Testis (tissue), 2 donors: ENCODE measurements at regions not wholly inside any gene's neighbourhood (a gene's known extent, or its start where the extent isn't known, plus 50 kb on each side); places are given as distances from the start of the nearest gene placed in this dataset.

Experiments
- DNase-seq: peaks from one replicate; pipeline ENCODE4 v3.0.0-alpha.2; 2019
- H3K27ac ChIP-seq, 2 donors: fragments of 200-600 bp; sonication (generic); one replicate each; pipeline ENCODE4 v1.5.1; 2019
- H3K27me3 ChIP-seq: fragments of 200-600 bp; sonication (generic); one replicate; pipeline ENCODE4 v1.5.1; 2019
- H3K36me3 ChIP-seq: fragments of 200-600 bp; sonication (generic); one replicate; pipeline ENCODE4 v1.5.1; 2017; ENCODE audit warnings: low read depth; ENCODE audit errors: missing control alignments
- H3K4me1 ChIP-seq: fragments of 200-600 bp; sonication (generic); one replicate; pipeline ENCODE4 v1.5.1; 2019
- H3K4me3 ChIP-seq, 2 donors: fragments of 200-600 bp; sonication (generic); one replicate each; pipeline ENCODE4 v1.5.1; 2017 to 2019
- H3K9me3 ChIP-seq: fragments of 200-600 bp; sonication (generic); one replicate; pipeline ENCODE4 v1.5.1; 2017
- POLR2A ChIP-seq: fragments of 450-650 bp; IDR thresholded peaks from one replicate; pipeline ENCODE4 v1.6.1; 2017; ENCODE audit warnings: antibody characterized with exemption, mild to moderate bottlenecking, moderate library complexity
- WGBS, 2 donors: methylation state at CpG; one replicate each; pipeline ENCODE4 v1.1.5; 2018; 5-methylcytosine and 5-hydroxymethylcytosine counted together
- intact Hi-C: fragments of 100-400 bp; cut with DNase I; formaldehyde crosslinking; loops from one replicate; pipeline ENCODE4 v1.15.1; 2023; ENCODE audit warnings: low total_unique reads
- TF ChIP-seq, protein P1 (sequence below), 3 experiments: fragments of 450-650 bp in 2 of 3; fragments of 200-600 bp in 1 of 3; sonication (generic) in 1 of 3; IDR thresholded peaks; one replicate each; pipeline ENCODE4 v1.5.1; 2016 to 2019; ENCODE audit warnings: antibody characterized with exemption in 3 of 3, mild to moderate bottlenecking in 2 of 3, moderate library complexity in 1 of 3

DNA sequence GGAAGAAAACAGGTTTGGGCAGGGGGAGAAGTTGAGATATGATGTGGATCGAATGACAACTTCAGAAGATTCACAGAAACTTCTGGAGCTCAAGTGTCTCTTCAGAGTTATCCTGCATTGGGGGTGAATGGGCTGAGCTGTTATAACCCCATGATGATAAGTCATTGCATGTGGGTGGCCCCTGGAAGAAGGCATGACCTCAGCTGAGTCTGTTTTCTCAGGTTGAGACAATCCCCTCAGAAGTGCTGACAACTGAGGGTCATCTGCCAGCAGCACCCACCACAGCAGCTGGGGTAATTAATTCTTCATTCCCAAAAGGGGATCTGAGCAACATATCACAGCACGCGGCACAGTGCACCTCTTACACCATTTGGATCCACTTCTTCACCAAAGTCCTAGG, 138.6 kb upstream of the CAMK1G start:
- TF ChIP-seq, protein P1, sequence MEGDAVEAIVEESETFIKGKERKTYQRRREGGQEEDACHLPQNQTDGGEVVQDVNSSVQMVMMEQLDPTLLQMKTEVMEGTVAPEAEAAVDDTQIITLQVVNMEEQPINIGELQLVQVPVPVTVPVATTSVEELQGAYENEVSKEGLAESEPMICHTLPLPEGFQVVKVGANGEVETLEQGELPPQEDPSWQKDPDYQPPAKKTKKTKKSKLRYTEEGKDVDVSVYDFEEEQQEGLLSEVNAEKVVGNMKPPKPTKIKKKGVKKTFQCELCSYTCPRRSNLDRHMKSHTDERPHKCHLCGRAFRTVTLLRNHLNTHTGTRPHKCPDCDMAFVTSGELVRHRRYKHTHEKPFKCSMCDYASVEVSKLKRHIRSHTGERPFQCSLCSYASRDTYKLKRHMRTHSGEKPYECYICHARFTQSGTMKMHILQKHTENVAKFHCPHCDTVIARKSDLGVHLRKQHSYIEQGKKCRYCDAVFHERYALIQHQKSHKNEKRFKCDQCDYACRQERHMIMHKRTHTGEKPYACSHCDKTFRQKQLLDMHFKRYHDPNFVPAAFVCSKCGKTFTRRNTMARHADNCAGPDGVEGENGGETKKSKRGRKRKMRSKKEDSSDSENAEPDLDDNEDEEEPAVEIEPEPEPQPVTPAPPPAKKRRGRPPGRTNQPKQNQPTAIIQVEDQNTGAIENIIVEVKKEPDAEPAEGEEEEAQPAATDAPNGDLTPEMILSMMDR (IDR thresholded peaks at IDR 0.05): no peak
- TF ChIP-seq POLR2A: no peak
- intact Hi-C loops: no loop called here
- no peak overlapping the region for H3K27ac ChIP-seq
- WGBS, 2 donors: 77 to 86% methylated on average over 3 of the region's 3 CpGs
- no peaks in the 10 kb centered on the region for H3K9me3 ChIP-seq
- H3K4me1 ChIP-seq: no peaks in the 10 kb centered on the region
- H3K4me3 ChIP-seq: no peak overlapping the region
- DNase-seq: no peak
- H3K36me3 ChIP-seq: no peaks in the 10 kb centered on the region
- H3K27me3 ChIP-seq: no peaks in the 10 kb centered on the region

DNA sequence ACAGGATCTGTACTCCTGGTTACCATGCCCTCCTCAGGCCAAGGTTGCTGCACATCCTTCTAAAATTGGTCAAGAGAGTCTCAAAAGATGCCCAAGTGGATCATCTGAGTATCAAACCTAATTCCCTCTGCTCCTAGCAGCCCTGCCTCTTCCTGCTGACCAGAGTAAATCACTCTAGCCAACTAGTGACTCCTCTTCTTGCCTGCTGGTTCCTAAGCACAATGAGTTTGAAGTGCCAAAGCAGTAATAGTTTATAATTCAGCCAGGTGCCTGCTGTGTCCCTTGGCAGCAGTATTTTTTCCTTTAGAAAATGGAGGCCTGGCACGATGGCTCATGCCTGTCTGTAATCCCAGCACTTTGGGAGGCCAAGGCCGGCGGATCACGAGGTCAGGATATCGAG, 137.9 kb upstream of the CAMK1G start:
- H3K9me3 ChIP-seq: no peaks in the 10 kb centered on the region
- DNase-seq: no peak
- no peaks in the 10 kb centered on the region for H3K27me3 ChIP-seq
- intact Hi-C loops: no loop called here
- 80 to 93% methylated on average over 5 of the region's 5 CpGs for WGBS, 2 donors
- H3K4me1 ChIP-seq: no peaks in the 10 kb centered on the region
- no peaks in the 10 kb centered on the region for H3K36me3 ChIP-seq
- H3K27ac ChIP-seq: no peak overlapping the region
- H3K4me3 ChIP-seq: no peak overlapping the region
- TF ChIP-seq, protein P1 (IDR thresholded peaks at IDR 0.05): no peak
- TF ChIP-seq POLR2A: no peak

DNA sequence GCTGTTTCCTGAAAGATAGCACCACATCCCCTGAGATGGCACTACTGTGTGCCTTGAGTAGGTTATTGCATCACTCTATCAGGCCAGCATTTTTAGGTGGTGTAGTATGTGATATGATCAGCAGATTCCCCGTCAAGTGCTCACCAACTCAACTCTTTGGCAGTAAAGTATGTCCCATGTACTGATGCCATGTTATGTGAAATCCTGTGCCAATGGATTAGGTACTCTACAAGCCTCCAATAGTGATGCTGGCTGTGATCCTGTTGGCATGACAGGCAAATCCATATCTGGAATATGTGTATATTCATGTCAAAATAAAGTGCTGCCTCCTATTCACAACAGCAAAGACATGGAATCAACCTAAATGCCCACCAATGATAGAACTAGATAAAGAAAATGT, 137.2 kb upstream of the CAMK1G start:
- DNase-seq: no peak
- H3K4me3 ChIP-seq: no peak overlapping the region
- H3K27me3 ChIP-seq: no peaks in the 10 kb centered on the region
- H3K4me1 ChIP-seq: no peaks in the 10 kb centered on the region
- H3K27ac ChIP-seq: no peak overlapping the region
- H3K36me3 ChIP-seq: no peaks in the 10 kb centered on the region
- no peaks in the 10 kb centered on the region for H3K9me3 ChIP-seq
- no peak for TF ChIP-seq POLR2A
- TF ChIP-seq, protein P1 (IDR thresholded peaks at IDR 0.05): no peak
- intact Hi-C loops: no loop called here
- WGBS, 2 donors: 100% methylated on average over 1 of the region's 1 CpG

DNA sequence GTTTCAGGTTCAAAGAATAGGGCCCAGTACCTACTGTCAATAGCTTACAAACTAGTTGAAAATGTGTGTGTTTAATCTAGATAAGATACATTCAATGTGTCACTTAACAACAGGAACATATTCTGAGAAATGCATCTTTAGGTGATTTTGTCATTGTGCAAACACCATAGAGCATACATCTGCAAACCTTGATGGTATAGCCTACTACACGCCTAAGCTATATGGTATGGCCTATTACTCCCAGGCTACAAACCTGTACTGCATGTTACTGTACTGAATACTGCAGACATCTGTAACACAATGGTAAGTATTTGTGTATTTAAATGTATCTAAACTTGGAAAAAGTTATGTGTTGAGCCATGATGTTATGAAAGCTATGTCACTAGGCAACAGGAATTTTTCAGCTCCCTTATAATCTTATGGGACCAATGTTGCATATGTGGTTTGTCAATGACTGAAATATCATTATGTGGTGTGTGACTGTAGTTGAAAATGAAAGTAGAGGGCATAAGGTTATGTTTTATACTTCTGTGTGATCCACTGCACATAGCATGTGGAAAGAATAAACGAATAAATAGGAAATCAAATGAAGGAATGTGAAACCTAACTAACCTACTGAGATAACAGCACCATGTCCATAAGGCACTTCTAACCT, 129.0 kb upstream of the CAMK1G start:
- Histone ChIP-seq H3K4me3 (no peak overlapping the region), H3K4me1 (no peaks in the 10 kb centered on the region), H3K27ac (no peak overlapping the region), H3K9me3 (no peaks in the 10 kb centered on the region), H3K27me3 (no peaks in the 10 kb centered on the region), H3K36me3 (no peaks in the 10 kb centered on the region)
- TF ChIP-seq, protein P1 (IDR thresholded peaks at IDR 0.05): no peak
- no peak for DNase-seq
- intact Hi-C loops: no loop called here
- WGBS, 2 donors: 46 to 74% methylated on average over 2 of the region's 2 CpGs

DNA sequence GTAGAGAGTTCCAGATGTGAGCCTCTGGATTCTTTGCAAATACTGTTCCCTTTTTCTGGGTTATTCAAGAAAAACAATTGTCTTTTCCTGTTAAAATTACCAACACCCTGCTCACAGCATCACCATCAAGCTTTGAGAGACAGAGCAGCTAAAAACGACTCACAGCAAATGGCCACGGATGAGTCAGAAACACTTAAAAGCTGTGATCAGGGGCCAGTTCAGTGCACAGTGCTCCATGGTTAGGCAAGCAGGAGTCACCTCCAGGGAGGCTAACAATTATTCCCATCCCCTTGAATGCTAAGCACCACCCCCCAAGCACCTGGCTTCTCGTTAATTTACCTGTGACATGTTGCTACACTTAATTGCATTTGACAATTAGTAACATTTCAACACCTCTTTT, 128.4 kb upstream of the CAMK1G start:
- no peaks in the 10 kb centered on the region for H3K36me3 ChIP-seq
- DNase-seq: no peak
- TF ChIP-seq, protein P1 (IDR thresholded peaks at IDR 0.05): no peak
- WGBS, 2 donors: 66 to 69% methylated on average over 3 of the region's 3 CpGs
- H3K4me3 ChIP-seq: no peak overlapping the region
- intact Hi-C loops: no loop called here
- H3K27me3 ChIP-seq: no peaks in the 10 kb centered on the region
- H3K27ac ChIP-seq: no peak overlapping the region
- no peaks in the 10 kb centered on the region for H3K9me3 ChIP-seq
- H3K4me1 ChIP-seq: no peaks in the 10 kb centered on the region
